Hepatocyte (in vitro differentiated cells): ENCODE measurements at regions not wholly inside any gene's neighbourhood (a gene's known extent, or its start where the extent isn't known, plus 50 kb on each side); places are given as distances from the start of the nearest gene placed in this dataset.

Source experiments
- DNase-seq: peaks from one replicate; pipeline ENCODE4 v3.0.0-alpha.2; 2016; ENCODE audit warnings: low spot score
- H2AFZ ChIP-seq: fragments of 200-600 bp; sonication (generic); 2 replicates; pipeline ENCODE4 v1.6.0; 2016; ENCODE audit warnings: antibody characterized with exemption, mild to moderate bottlenecking
- H3K27ac ChIP-seq: fragments of 200-600 bp; sonication (generic); 2 replicates; pipeline ENCODE4 v1.5.1; 2016; ENCODE audit warnings: mild to moderate bottlenecking
- H3K27me3 ChIP-seq: fragments of 200-600 bp; sonication (generic); 2 replicates; pipeline ENCODE4 v1.6.1; 2016
- H3K36me3 ChIP-seq: fragments of 200-600 bp; sonication (generic); replicated peaks from 2 replicates; pipeline ENCODE4 v1.5.1; 2016; ENCODE audit warnings: low read depth; ENCODE audit not compliant: insufficient read depth
- H3K4me1 ChIP-seq: fragments of 200-600 bp; sonication (generic); 2 replicates; pipeline ENCODE4 v1.5.1; 2016; ENCODE audit warnings: mild to moderate bottlenecking, moderate library complexity; ENCODE audit not compliant: insufficient read depth
- H3K4me2 ChIP-seq: fragments of 200-600 bp; sonication (generic); 2 replicates; pipeline ENCODE4 v1.6.0; 2016
- H3K4me3 ChIP-seq: fragments of 200-600 bp; sonication (generic); 2 replicates; pipeline ENCODE4 v1.5.1; 2016; ENCODE audit warnings: mild to moderate bottlenecking
- H3K79me2 ChIP-seq: fragments of 200-600 bp; sonication (generic); 2 replicates; pipeline ENCODE4 v1.6.0; 2017; ENCODE audit warnings: mild to moderate bottlenecking
- H3K9me2 ChIP-seq: fragments of 200-600 bp; sonication (generic); replicated peaks from 2 replicates; pipeline ENCODE4 v1.6.0; 2017; ENCODE audit warnings: mild to moderate bottlenecking; ENCODE audit not compliant: insufficient read depth
- H3K9me3 ChIP-seq: fragments of 200-600 bp; sonication (generic); 2 replicates; pipeline ENCODE4 v1.5.1; 2016; ENCODE audit warnings: low read depth, mild to moderate bottlenecking
- H4K20me1 ChIP-seq: fragments of 200-600 bp; sonication (generic); 2 replicates; pipeline ENCODE4 v1.6.0; 2016; ENCODE audit warnings: mild to moderate bottlenecking; ENCODE audit not compliant: insufficient read depth, poor library complexity, severe bottlenecking
- CTCF ChIP-seq: fragments of 200-600 bp; sonication (generic); IDR thresholded peaks from 2 replicates; pipeline ENCODE4 v1.5.1; 2016; ENCODE audit warnings: antibody characterized with exemption, mild to moderate bottlenecking; ENCODE audit not compliant: poor library complexity
- EZH2 ChIP-seq: fragments of 200-600 bp; sonication (generic); IDR thresholded peaks from 2 replicates; pipeline ENCODE4 v1.6.1; 2016; ENCODE audit warnings: antibody characterized with exemption, mild to moderate bottlenecking, borderline replicate concordance
- EZH2phosphoT487 ChIP-seq: fragments of 200-600 bp; sonication (generic); IDR thresholded peaks from one replicate; pipeline ENCODE4 v1.6.1; 2018; ENCODE audit warnings: antibody characterized with exemption, mild to moderate bottlenecking, low read depth, moderate library complexity; ENCODE audit not compliant: unreplicated experiment, severe bottlenecking
- WGBS: methylation state at CpG from one replicate; pipeline ENCODE4 v1.1.6; 2016; ENCODE audit warnings: low lambda C conversion rate; ENCODE audit errors: missing lambda C conversion rate; 5-methylcytosine and 5-hydroxymethylcytosine counted together

- Histone ChIP-seq H4K20me1 (no peaks in the 10 kb centered on the region), H3K4me3 (no peak overlapping the region), H3K9me2 (no peaks in the 10 kb centered on the region), H3K79me2 (no peaks in the 10 kb centered on the region), H3K4me2 (no peak overlapping the region), H3K9me3 (no peaks in the 10 kb centered on the region), H3K4me1 (no peaks in the 10 kb centered on the region), H3K27ac (peak overlapping the region; percentile 65), H3K27me3 (no peaks in the 10 kb centered on the region), H2AFZ (no peak overlapping the region), H3K36me3 (no peaks in the 10 kb centered on the region)
- DNase-seq = peak; percentile 16
- 81% methylated on average over 2 of the region's 2 CpGs for WGBS
- TF ChIP-seq EZH2 (no peak), CTCF (no peak), EZH2phosphoT487 (no peak)
These were observed 703.8 kb upstream of the CRIM1 start for GRCh38 chr2:35651688-35652323.

- Histone ChIP-seq H2AFZ (no peak overlapping the region), H3K4me3 (no peak overlapping the region), H3K27me3 (no peaks in the 10 kb centered on the region), H3K79me2 (no peaks in the 10 kb centered on the region), H3K4me2 (no peak overlapping the region), H3K9me3 (no peaks in the 10 kb centered on the region), H3K4me1 (no peaks in the 10 kb centered on the region), H3K9me2 (no peaks in the 10 kb centered on the region), H3K36me3 (no peaks in the 10 kb centered on the region), H4K20me1 (no peaks in the 10 kb centered on the region), H3K27ac (no peak overlapping the region)
- TF ChIP-seq EZH2phosphoT487 (no peak), CTCF (no peak), EZH2 (no peak)
- no peak for DNase-seq
- 81% methylated on average over 2 of the region's 2 CpGs for WGBS
These were observed 740.9 kb upstream of the CRIM1 start for GRCh38 chr2:35614640-35615039.

GRCh38 chr2:35606394-35606793 lies 749.2 kb upstream of the CRIM1 start:
- H2AFZ ChIP-seq = no peak overlapping the region
- no peak overlapping the region for H3K4me3 ChIP-seq
- WGBS = 54% methylated on average over 2 of the region's 2 CpGs
- no peaks in the 10 kb centered on the region for H3K79me2 ChIP-seq
- H3K9me2 ChIP-seq = no peaks in the 10 kb centered on the region
- no peaks in the 10 kb centered on the region for H3K4me1 ChIP-seq
- no peak overlapping the region for H3K4me2 ChIP-seq
- H4K20me1 ChIP-seq = no peaks in the 10 kb centered on the region
- no peaks in the 10 kb centered on the region for H3K27me3 ChIP-seq
- TF ChIP-seq EZH2 (no peak), EZH2phosphoT487 (no peak), CTCF (no peak)
- no peaks in the 10 kb centered on the region for H3K9me3 ChIP-seq
- no peak for DNase-seq
- no peak overlapping the region for H3K27ac ChIP-seq
- no peaks in the 10 kb centered on the region for H3K36me3 ChIP-seq

- DNase-seq = no peak
- Histone ChIP-seq H3K36me3 (no peaks in the 10 kb centered on the region), H3K4me2 (no peak overlapping the region), H3K4me3 (no peak overlapping the region), H4K20me1 (no peaks in the 10 kb centered on the region), H3K27ac (no peak overlapping the region), H2AFZ (no peak overlapping the region), H3K27me3 (no peaks in the 10 kb centered on the region), H3K9me2 (no peaks in the 10 kb centered on the region), H3K9me3 (no peaks in the 10 kb centered on the region), H3K4me1 (no peaks in the 10 kb centered on the region), H3K79me2 (no peaks in the 10 kb centered on the region)
- no peak for TF ChIP-seq EZH2phosphoT487
- TF ChIP-seq CTCF = no peak
- no peak for TF ChIP-seq EZH2
- 67% methylated on average over 1 of the region's 1 CpG for WGBS
These were observed 757.3 kb upstream of the CRIM1 start for GRCh38 chr2:35598310-35598709.
